OCI-LY7 (cell line): ENCODE measurements at regions not wholly inside any gene's neighbourhood (a gene's known extent, or its start where the extent isn't known, plus 50 kb on each side); places are given as distances from the start of the nearest gene placed in this dataset.

ENCODE experiments used
- BruUV-seq: library from RNA; stranded (reverse); fragments of 400-500 nt; replicated peaks from 2 replicates; lab custom pipeline; 2021; lab: Mats Ljungman, UMichigan
- CTCF ChIA-PET: fragments of 300-600 bp; sonication (Branson Sonifier 250); formaldehyde crosslinking; loops from one replicate; lab custom pipeline; 2022; ENCODE audit warnings: antibody characterized with exemption; ENCODE audit not compliant: unreplicated experiment; lab: Charles Lee
- POLR2A ChIA-PET: fragments of 300-600 bp; sonication (Branson Sonifier 250); formaldehyde crosslinking; loops from one replicate; lab custom pipeline; 2022; ENCODE audit warnings: antibody characterized with exemption; lab: Charles Lee
- DNase-seq: peaks from one replicate; pipeline ENCODE4 v3.0.0-alpha.2; 2015; ENCODE audit warnings: low spot score
- H2AFZ ChIP-seq: fragments of 200-600 bp; sonication (generic), shearing (Covaris generic); 2 replicates; pipeline ENCODE4 v1.6.1; 2014; ENCODE audit warnings: mild to moderate bottlenecking, antibody characterized with exemption, low read length, moderate library complexity
- H3K27ac ChIP-seq: fragments of 200-600 bp; sonication (generic); 2 replicates; pipeline ENCODE4 v1.5.1; 2014; ENCODE audit warnings: mixed run types, low read depth, mild to moderate bottlenecking, moderate library complexity, low read length, inconsistent platforms; ENCODE audit not compliant: poor library complexity, severe bottlenecking
- H3K36me3 ChIP-seq: fragments of 200-600 bp; sonication (generic); 2 replicates; pipeline ENCODE4 v1.6.1; 2014; ENCODE audit warnings: mild to moderate bottlenecking, antibody characterized with exemption, low read length, moderate library complexity, mixed read lengths; ENCODE audit not compliant: insufficient read depth
- H3K4me1 ChIP-seq: fragments of 200-600 bp; sonication (generic); 2 replicates; pipeline ENCODE4 v1.5.1; 2014; ENCODE audit warnings: mild to moderate bottlenecking, low read length; ENCODE audit not compliant: insufficient read depth, poor library complexity, severe bottlenecking
- H3K4me2 ChIP-seq: fragments of 200-600 bp; sonication (generic); 2 replicates; pipeline ENCODE4 v1.6.1; 2014; ENCODE audit warnings: mild to moderate bottlenecking, low read length
- H3K4me3 ChIP-seq: fragments of 200-600 bp; sonication (generic); 2 replicates; pipeline ENCODE4 v1.5.1; 2014; ENCODE audit warnings: mild to moderate bottlenecking, low read depth, low read length; ENCODE audit not compliant: poor library complexity, severe bottlenecking
- H3K79me2 ChIP-seq: fragments of 200-600 bp; sonication (generic); 2 replicates; pipeline ENCODE4 v1.6.1; 2016; ENCODE audit warnings: low read depth, mild to moderate bottlenecking, low read length, moderate library complexity, mixed read lengths; ENCODE audit not compliant: insufficient read depth
- H3K9me2 ChIP-seq: fragments of 200-600 bp; sonication (generic); 2 replicates; pipeline ENCODE4 v1.6.1; 2016; ENCODE audit warnings: mild to moderate bottlenecking, low read length, mixed read lengths; ENCODE audit not compliant: insufficient read depth
- H3K9me3 ChIP-seq: fragments of 200-600 bp; sonication (generic); 2 replicates; pipeline ENCODE4 v1.6.1; 2014; ENCODE audit warnings: mild to moderate bottlenecking, mixed run types, low read length, mixed read lengths
- H4K20me1 ChIP-seq: fragments of 200-600 bp; sonication (generic); 2 replicates; pipeline ENCODE4 v1.6.1; 2014; ENCODE audit warnings: mild to moderate bottlenecking, antibody characterized with exemption, low read length, moderate library complexity, mixed read lengths; ENCODE audit not compliant: insufficient read depth
- CTCF ChIP-seq: fragments of 200-600 bp; sonication (generic); conservative IDR thresholded peaks from 2 replicates; pipeline ENCODE4 v1.5.1; 2014; ENCODE audit warnings: mild to moderate bottlenecking, antibody characterized with exemption, low read length, moderate library complexity, mixed read lengths
- EZH2phosphoT487 ChIP-seq: fragments of 200-600 bp; sonication (generic); IDR thresholded peaks from 2 replicates; pipeline ENCODE4 v1.6.1; 2018; ENCODE audit warnings: low read depth, borderline replicate concordance, mild to moderate bottlenecking, mixed run types, antibody characterized with exemption, low read length, moderate library complexity, mixed read lengths
- intact Hi-C: fragments of 100-400 bp; cut with micrococcal nuclease; formaldehyde crosslinking; loops from one replicate; pipeline ENCODE4 v1.10.0; 2022; ENCODE audit not compliant: unreplicated experiment

DNA sequence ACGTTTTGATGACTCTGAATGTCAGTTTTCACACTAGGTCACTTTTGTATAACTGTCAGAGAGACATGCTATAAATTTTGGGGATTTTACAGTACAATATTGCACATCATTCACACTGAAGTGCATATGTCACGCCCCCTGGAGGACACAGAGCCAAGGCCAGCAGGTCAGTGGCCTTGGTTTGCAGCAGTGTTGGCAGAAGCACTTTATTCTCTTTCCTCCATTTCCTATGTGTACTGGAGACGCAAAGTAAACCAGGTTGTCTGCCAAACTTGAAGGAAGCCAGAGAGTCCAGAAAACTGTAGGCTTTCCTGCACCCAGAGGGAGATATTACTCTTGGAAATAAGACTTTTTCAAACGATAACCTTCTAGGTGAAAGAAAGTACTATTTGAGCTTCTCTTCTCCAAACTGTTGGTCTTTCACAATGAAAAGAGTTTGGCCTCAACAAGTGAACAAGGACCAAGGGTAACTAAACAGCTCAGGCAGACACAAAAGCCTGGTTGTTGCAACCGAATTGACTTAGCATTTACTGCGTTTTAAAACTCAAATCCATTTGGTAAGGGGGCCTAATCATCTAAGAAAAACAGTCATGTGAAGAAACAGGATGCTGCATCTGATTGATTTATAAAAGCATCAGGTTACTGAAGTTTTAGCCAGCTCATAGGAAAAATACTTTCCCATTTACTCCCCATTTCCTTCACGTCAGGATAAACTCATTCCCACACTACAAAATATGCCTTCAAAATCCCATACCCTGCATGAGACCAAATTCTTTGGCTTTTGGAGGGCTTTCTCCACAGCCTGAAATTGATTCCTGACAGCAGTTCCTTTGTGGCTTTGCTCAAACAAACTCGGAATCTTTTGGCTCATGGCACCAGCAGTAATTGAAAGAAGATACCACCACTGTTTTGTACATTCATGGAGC, 83.0 kb upstream of the SEC61G start:
- Histone ChIP-seq H3K9me2 (no peaks in the 10 kb centered on the region), H3K4me2 (no peak overlapping the region), H3K27ac (no peak overlapping the region), H3K9me3 (no peaks in the 10 kb centered on the region), H4K20me1 (no peaks in the 10 kb centered on the region), H3K4me1 (no peaks in the 10 kb centered on the region), H3K79me2 (no peaks in the 10 kb centered on the region), H3K4me3 (no peak overlapping the region), H3K36me3 (no peaks in the 10 kb centered on the region), H2AFZ (no peak overlapping the region)
- CTCF ChIA-PET, result no interaction called here
- DNase-seq, result peak; percentile 12
- POLR2A ChIA-PET, result interaction anchor here (0.6 kb wide), 2 partner anchors 11 to 565 kb away, joined by 3 to 5 read pairs; no protein-coding TSS in a partner anchor
- no TSS peak for BruUV-seq
- TF ChIP-seq CTCF, result peak; percentile 67
- TF ChIP-seq EZH2phosphoT487, result no peak
- intact Hi-C loops, result no loop called here

GRCh38 chr7:54843841-54844355, 84.9 kb upstream of the SEC61G start:
- ChIA-PET POLR2A (no interaction called here), CTCF (no interaction called here)
- no peaks in the 10 kb centered on the region for H4K20me1 ChIP-seq
- H3K9me2 ChIP-seq, result no peaks in the 10 kb centered on the region
- DNase-seq, result no peak
- H3K4me1 ChIP-seq, result no peaks in the 10 kb centered on the region
- no peak overlapping the region for H3K4me3 ChIP-seq
- no peak overlapping the region for H3K27ac ChIP-seq
- TF ChIP-seq EZH2phosphoT487 (no peak), CTCF (no peak)
- no peak overlapping the region for H2AFZ ChIP-seq
- no peaks in the 10 kb centered on the region for H3K36me3 ChIP-seq
- no peaks in the 10 kb centered on the region for H3K79me2 ChIP-seq
- no peaks in the 10 kb centered on the region for H3K9me3 ChIP-seq
- no peak overlapping the region for H3K4me2 ChIP-seq
- no TSS peak for BruUV-seq
- intact Hi-C loops, result no loop called here

DNA sequence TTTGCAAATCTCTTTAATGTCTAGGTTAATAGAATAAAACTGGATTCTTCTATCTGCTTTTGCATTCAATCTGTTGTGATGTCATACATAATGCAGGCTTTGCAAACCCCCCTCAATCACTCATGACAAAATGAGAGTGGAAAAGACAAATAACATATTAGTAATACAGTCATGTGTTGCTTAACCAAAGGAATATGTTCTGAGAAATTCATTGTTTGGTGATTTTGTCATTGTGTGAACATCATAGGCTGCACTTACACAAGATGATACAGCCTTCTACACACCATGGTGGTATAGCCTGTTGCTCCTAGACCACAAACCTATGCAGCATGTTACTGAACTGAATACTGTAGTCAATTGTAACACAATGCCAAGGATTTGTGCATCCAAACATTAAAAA, 87.3 kb upstream of the SEC61G start:
- Histone ChIP-seq H3K4me3 (no peak overlapping the region), H3K4me1 (no peaks in the 10 kb centered on the region), H3K9me3 (no peaks in the 10 kb centered on the region), H3K79me2 (no peaks in the 10 kb centered on the region), H4K20me1 (no peaks in the 10 kb centered on the region), H3K4me2 (no peak overlapping the region), H3K36me3 (no peaks in the 10 kb centered on the region), H2AFZ (no peak overlapping the region), H3K27ac (no peak overlapping the region), H3K9me2 (no peaks in the 10 kb centered on the region)
- ChIA-PET POLR2A (no interaction called here), CTCF (no interaction called here)
- intact Hi-C loops, result no loop called here
- BruUV-seq, result no TSS peak
- TF ChIP-seq EZH2phosphoT487 (no peak), CTCF (no peak)
- DNase-seq, result no peak
